Central memory CD8-positive, alpha-beta T cell (primary cell): ENCODE measurements at regions not wholly inside any gene's neighbourhood (a gene's known extent, or its start where the extent isn't known, plus 50 kb on each side); places are given as distances from the start of the nearest gene placed in this dataset.
"Not testable (repeated sequence)": the region's sequence is repeated elsewhere in the genome, so short reads cannot be mapped to it uniquely, and the experiment has no call there.

Experiments
- ATAC-seq: fragments of 150-1000 bp; cut with Tn5 transposase; replicated peaks from 2 replicates; pipeline ENCODE4 v1.10.0; 2022; ENCODE audit warnings: mild to moderate bottlenecking, moderate FRiP score, moderate number of reproducible peaks; ENCODE audit not compliant: poor library complexity, severe bottlenecking; ENCODE audit errors: extremely low read depth
- DNase-seq, 2 donors: peaks; one replicate each; pipeline ENCODE4 v3.0.0; 2021; ENCODE audit warnings: low spot score in 2 of 2
- H3K27ac Mint-ChIP-seq: one replicate; pipeline ENCODE4 v1.8.0; 2022; ENCODE audit warnings: low read depth, mild to moderate bottlenecking, moderate library complexity, mixed read lengths
- H3K27me3 Mint-ChIP-seq: one replicate; pipeline ENCODE4 v1.8.0; 2022; ENCODE audit warnings: mixed read lengths
- H3K36me3 Mint-ChIP-seq: one replicate; pipeline ENCODE4 v1.8.0; 2022; ENCODE audit warnings: mild to moderate bottlenecking, moderate library complexity, mixed read lengths; ENCODE audit not compliant: insufficient read depth
- H3K4me1 Mint-ChIP-seq: one replicate; pipeline ENCODE4 v1.8.0; 2022; ENCODE audit warnings: mixed read lengths
- H3K4me3 Mint-ChIP-seq: one replicate; pipeline ENCODE4 v1.8.0; 2022; ENCODE audit warnings: mild to moderate bottlenecking, moderate library complexity, mixed read lengths
- H3K9me3 Mint-ChIP-seq: one replicate; pipeline ENCODE4 v1.8.0; 2022; ENCODE audit warnings: mixed read lengths

DNA sequence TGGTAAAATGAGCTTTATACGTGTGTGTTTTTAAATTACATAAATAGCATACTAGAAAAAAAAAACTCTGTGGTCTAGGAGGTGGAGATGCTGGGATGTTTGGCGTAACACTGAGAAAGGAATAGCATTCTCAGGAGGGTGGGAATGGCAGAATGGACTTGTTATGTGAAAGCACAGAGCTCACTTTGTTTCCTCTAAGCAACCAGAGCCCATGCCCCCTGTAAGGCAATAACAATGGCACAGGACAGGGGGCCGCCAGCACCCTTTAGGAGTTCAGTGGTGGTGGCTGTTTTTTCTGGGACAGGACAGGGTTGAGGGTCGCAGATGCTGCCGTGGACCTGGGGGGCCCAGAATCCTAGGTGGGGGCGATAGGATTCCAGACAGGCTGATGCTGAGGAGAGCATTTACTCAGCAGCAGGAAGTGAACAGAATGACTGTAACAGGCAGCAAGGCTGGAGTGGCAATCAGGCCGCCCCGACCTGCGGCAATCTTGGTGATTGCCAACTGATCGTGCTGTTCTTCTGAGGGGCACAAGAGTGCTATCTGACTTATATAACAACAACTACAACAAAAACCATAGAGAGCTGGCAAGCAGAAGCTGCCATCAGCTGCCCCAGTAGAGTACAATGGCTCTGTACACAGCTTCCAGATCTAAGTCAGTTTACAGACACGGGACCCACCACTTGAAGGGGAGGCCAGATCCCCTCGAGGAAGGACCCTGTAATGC is 160.4 kb downstream of the UACA start:
- Mint-ChIP-seq H3K4me1 (no peaks in the 10 kb centered on the region), H3K4me3 (no peak overlapping the region), H3K27me3 (peaks cover 6% of the 10 kb centered on the region), H3K27ac (no peak overlapping the region), H3K9me3 (no peaks in the 10 kb centered on the region), H3K36me3 (no peaks in the 10 kb centered on the region)
- DNase-seq: peak in 1 of 2 donors; percentile 11
- no peak for ATAC-seq

GRCh38 chr15:70602281-70602680 is 161.1 kb downstream of the UACA start:
- peak in 1 of 2 donors; percentile 11 for DNase-seq
- Mint-ChIP-seq H3K4me3 (no peak overlapping the region), H3K27me3 (peaks cover 6% of the 10 kb centered on the region), H3K9me3 (no peaks in the 10 kb centered on the region), H3K4me1 (no peaks in the 10 kb centered on the region), H3K36me3 (no peaks in the 10 kb centered on the region), H3K27ac (no peak overlapping the region)
- no peak for ATAC-seq

DNA sequence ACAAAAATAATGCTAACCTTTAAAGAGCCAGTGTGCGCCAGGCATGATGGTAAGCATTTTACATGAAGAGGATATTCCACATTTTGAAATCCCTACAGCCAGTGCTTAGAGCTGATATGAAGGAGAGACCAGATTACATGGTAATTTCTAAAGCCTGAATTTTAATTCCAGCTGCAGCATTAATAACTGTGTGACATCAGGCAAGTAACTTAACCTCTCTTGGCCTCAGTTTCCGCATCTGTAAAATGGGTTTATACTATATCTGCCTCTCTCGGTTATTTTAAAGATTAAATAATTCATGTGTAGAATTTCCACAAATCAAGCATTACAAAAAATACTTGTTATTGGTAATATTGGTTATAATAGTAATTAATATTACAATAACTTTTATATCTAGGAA is 165.4 kb downstream of the UACA start:
- no peaks in the 10 kb centered on the region for H3K36me3 Mint-ChIP-seq

GRCh38 chr15:70597056-70597603 is 166.2 kb downstream of the UACA start:
- Mint-ChIP-seq H3K27ac (no peak overlapping the region), H3K4me1 (no peaks in the 10 kb centered on the region), H3K27me3 (peaks cover 33% of the 10 kb centered on the region), H3K4me3 (no peak overlapping the region), H3K9me3 (peaks cover 12% of the 10 kb centered on the region), H3K36me3 (no peaks in the 10 kb centered on the region)
- DNase-seq: peak in 1 of 2 donors; percentile 3
- ATAC-seq: no peak

More for the DNA sequence above, 165.4 kb downstream of the UACA start:
- Mint-ChIP-seq H3K27me3 (peaks cover 33% of the 10 kb centered on the region), H3K9me3 (peaks cover 12% of the 10 kb centered on the region), H3K4me3 (no peak overlapping the region), H3K4me1 (no peaks in the 10 kb centered on the region), H3K27ac (no peak overlapping the region)
- no peak for ATAC-seq
- no peak for DNase-seq

- H3K27me3 Mint-ChIP-seq: peaks cover 36% of the 10 kb centered on the region
- no peaks in the 10 kb centered on the region for H3K4me1 Mint-ChIP-seq
- H3K27ac Mint-ChIP-seq: no peak overlapping the region
- H3K36me3 Mint-ChIP-seq: no peaks in the 10 kb centered on the region
- peaks cover 12% of the 10 kb centered on the region for H3K9me3 Mint-ChIP-seq
- no peak overlapping the region for H3K4me3 Mint-ChIP-seq
- ATAC-seq: no peak
- no peak for DNase-seq
Measured at GRCh38 chr15:70596354-70597055, 166.9 kb downstream of the UACA start.

GRCh38 chr15:70593795-70594194 is 169.6 kb downstream of the UACA start:
- Mint-ChIP-seq H3K27me3 (peaks cover 45% of the 10 kb centered on the region), H3K4me1 (peaks cover 6% of the 10 kb centered on the region), H3K9me3 (peaks cover 12% of the 10 kb centered on the region), H3K36me3 (no peaks in the 10 kb centered on the region), H3K27ac (no peak overlapping the region), H3K4me3 (no peak overlapping the region)
- DNase-seq (no peak), ATAC-seq (no peak)

DNA sequence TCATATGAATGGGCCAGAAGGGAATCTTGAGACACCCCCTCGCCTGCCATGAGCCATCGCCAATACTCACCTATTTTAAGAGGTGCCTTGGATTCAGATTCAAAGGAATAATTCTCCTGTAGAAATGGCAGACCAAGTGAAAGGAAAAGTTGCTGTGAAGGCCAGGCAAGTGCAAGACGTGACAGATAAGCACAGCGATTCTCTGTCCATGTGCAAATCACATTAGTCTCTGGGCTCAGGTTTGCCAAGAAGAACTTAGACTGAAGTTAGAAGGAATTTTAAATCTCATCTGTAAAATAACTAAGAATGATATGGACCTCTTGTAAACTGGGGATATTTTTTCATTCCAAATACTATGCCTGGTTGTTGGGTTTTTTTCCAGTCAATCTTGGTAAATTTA is 173.6 kb downstream of the UACA start:
- ATAC-seq: no peak
- peaks cover 22% of the 10 kb centered on the region for H3K4me1 Mint-ChIP-seq
- H3K36me3 Mint-ChIP-seq: no peaks in the 10 kb centered on the region
- H3K27ac Mint-ChIP-seq: no peak overlapping the region
- no peak for DNase-seq
- no peak overlapping the region for H3K4me3 Mint-ChIP-seq
- peaks cover 8% of the 10 kb centered on the region for H3K9me3 Mint-ChIP-seq
- peaks cover 56% of the 10 kb centered on the region for H3K27me3 Mint-ChIP-seq

DNA sequence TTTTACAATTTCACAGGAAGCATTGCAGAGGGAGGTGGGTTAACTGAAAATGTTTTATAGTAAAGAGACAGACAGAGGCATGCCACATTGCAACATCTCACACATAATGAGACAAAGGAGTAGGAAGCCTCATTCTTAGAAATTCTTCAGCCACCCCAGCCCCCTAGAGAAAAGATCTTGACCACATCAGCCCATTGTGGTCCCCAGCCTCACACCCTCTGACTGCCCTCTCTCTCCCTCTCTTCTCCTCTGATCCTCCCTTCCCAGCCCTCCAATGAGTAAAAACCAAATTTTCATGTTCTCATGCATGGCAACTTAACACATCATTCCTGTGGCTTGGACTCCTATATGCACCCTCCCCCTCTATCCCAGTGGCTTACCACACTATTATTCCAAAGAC is 174.1 kb downstream of the UACA start:
- ATAC-seq (no peak), DNase-seq (no peak)
- Mint-ChIP-seq H3K9me3 (peaks cover 6% of the 10 kb centered on the region), H3K36me3 (no peaks in the 10 kb centered on the region), H3K27ac (no peak overlapping the region), H3K4me1 (peaks cover 22% of the 10 kb centered on the region), H3K4me3 (no peak overlapping the region), H3K27me3 (peaks cover 58% of the 10 kb centered on the region)

- H3K27ac Mint-ChIP-seq: no peak overlapping the region
- H3K9me3 Mint-ChIP-seq: no peaks in the 10 kb centered on the region
- ATAC-seq (no peak), DNase-seq (no peak)
- H3K4me1 Mint-ChIP-seq: peaks cover 22% of the 10 kb centered on the region
- H3K4me3 Mint-ChIP-seq: no peak overlapping the region
- no peaks in the 10 kb centered on the region for H3K36me3 Mint-ChIP-seq
- peaks cover 58% of the 10 kb centered on the region for H3K27me3 Mint-ChIP-seq
Measured at GRCh38 chr15:70588613-70589012, 174.7 kb downstream of the UACA start.

DNA sequence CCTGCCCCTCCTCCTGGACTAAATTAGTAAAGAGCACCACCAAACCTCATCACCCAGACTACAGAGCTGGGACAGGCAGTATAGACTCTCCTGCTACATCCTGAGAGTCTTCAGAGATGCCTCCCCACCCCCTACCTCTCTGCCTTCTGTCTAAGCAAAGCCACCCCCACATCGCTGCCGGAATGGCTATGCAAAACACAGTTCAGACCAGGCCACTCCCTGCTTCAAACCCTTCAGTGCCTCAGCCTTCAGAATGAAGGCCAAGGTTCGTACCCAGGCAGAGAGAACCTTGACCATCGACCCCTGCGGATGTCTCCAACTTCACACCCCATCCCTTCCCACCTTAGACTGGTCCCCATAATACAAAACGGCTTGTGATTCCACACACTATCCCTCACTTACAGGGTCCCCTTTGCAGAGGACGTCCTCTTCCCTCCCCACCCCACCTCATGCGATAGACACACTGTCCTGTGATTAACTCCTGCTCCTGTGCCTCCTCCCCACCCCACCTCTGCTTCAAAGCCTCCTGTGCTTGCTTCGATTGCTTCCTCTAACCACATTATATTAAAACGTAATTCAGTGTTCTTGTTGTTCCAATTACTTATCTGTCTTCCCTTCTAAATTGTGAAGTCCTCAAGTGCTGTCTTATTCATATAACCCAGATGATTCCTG is 175.3 kb downstream of the UACA start:
- ATAC-seq (no peak), DNase-seq (no peak)
- peaks cover 56% of the 10 kb centered on the region for H3K27me3 Mint-ChIP-seq
- no peak overlapping the region for H3K4me3 Mint-ChIP-seq
- no peaks in the 10 kb centered on the region for H3K36me3 Mint-ChIP-seq
- no peaks in the 10 kb centered on the region for H3K9me3 Mint-ChIP-seq
- H3K4me1 Mint-ChIP-seq: peaks cover 22% of the 10 kb centered on the region
- H3K27ac Mint-ChIP-seq: no peak overlapping the region

DNA sequence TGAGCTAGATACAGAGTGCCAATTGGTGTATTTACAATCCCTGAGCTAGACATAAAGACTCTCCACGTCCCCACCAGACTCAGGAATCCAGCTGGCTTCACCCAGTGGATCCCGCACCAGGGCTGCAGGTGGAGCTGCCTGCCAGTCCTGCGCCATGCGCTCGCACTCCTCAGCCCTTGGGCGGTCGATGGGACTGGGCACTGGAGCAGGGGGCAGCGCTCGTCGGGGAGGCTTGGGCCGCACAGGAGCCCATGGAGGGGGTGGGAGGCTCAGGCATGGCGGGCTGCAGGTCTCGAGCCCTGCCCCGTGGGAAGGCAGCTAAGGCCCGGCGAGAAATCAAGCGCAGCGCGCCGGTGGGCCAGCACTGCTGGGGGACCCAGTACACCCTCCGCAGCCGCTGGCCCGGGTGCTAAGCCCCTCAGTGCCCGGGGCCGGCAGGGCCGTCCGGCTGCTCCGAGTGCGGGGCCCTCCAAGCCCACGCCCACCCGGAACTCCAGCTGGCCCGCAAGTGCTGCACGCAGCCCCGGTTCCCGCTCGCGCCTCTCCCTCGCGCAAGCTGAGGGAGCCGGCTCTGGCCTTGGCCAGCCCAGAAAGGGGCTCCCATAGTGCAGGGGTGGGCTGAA is 176.2 kb downstream of the UACA start:
- H3K4me1 Mint-ChIP-seq: peaks cover 22% of the 10 kb centered on the region
- not testable (repeated sequence) for H3K9me3 Mint-ChIP-seq, H3K4me3 Mint-ChIP-seq, DNase-seq, ATAC-seq, H3K36me3 Mint-ChIP-seq, H3K27ac Mint-ChIP-seq
- peaks cover 56% of the 10 kb centered on the region for H3K27me3 Mint-ChIP-seq

- Mint-ChIP-seq H3K4me1 (peaks cover 22% of the 10 kb centered on the region), H3K4me3 (peak overlapping the region; percentile 51), H3K36me3 (no peaks in the 10 kb centered on the region), H3K9me3 (no peaks in the 10 kb centered on the region), H3K27ac (no peak overlapping the region), H3K27me3 (peaks cover 50% of the 10 kb centered on the region)
- DNase-seq: no peak
- no peak for ATAC-seq
Measured at GRCh38 chr15:70586241-70586640, 177.1 kb downstream of the UACA start.
